ENCODE measurements at regions not wholly inside any gene's neighbourhood (a gene's known extent, or its start where the extent isn't known, plus 50 kb on each side); places are given as distances from the start of the nearest gene placed in this dataset.
"Not testable (repeated sequence)": the region's sequence is repeated elsewhere in the genome, so short reads cannot be mapped to it uniquely, and the experiment has no call there.

GRCh38 chr2:185667452-185667851 lies 71.2 kb upstream of the FSIP2 start:
- DNase-seq: no peak

GRCh38 chr2:185668710-185669109 lies 69.9 kb upstream of the FSIP2 start:
- no peak for DNase-seq

GRCh38 chr2:185674232-185674631 lies 64.4 kb upstream of the FSIP2 start:
- no peak for DNase-seq

- no peak for DNase-seq
Measured at GRCh38 chr2:185676316-185676715, 62.3 kb upstream of the FSIP2 start.

- DNase-seq: not testable (repeated sequence)
Measured at GRCh38 chr2:185687001-185687400, 51.6 kb upstream of the FSIP2 start.

- DNase-seq: no peak
Measured at GRCh38 chr2:185687967-185688366, 50.6 kb upstream of the FSIP2 start.

All from CD4-positive, alpha-beta T cell treated with Interleukin-21 for 1 hour (primary cell).